CD8-positive, alpha-beta memory T cell (primary cell): ENCODE measurements at regions not wholly inside any gene's neighbourhood (a gene's known extent, or its start where the extent isn't known, plus 50 kb on each side); places are given as distances from the start of the nearest gene placed in this dataset.

Source experiments
- CTCF ChIA-PET: fragments of 350-600 bp; sonication (Branson Sonifier 250); formaldehyde crosslinking; loops from one replicate; lab custom pipeline; 2021; ENCODE audit warnings: antibody characterized with exemption; lab: Charles Lee
- POLR2A ChIA-PET: fragments of 350-600 bp; sonication (Branson Sonifier 250); formaldehyde crosslinking; loops from one replicate; lab custom pipeline; 2021; ENCODE audit warnings: antibody characterized with exemption; lab: Charles Lee
- DNase-seq, 5 donors: peaks; one replicate each; pipeline versions ENCODE4 v3.0.0 to v3.0.0-alpha.2; 2020 to 2022; ENCODE audit warnings: mixed read lengths in 1 of 5
- H3K27ac ChIP-seq: one replicate; pipeline ENCODE4 v1.7.0; 2013; ENCODE audit warnings: low read depth, mild to moderate bottlenecking, low read length, moderate library complexity
- H3K27me3 ChIP-seq: 2 replicates; pipeline ENCODE4 v1.7.0; 2013; ENCODE audit warnings: low read length, mild to moderate bottlenecking; ENCODE audit not compliant: insufficient read depth, poor library complexity, severe bottlenecking
- H3K36me3 ChIP-seq: 2 replicates; pipeline ENCODE4 v1.7.0; 2013; ENCODE audit warnings: mild to moderate bottlenecking, low read length, moderate library complexity; ENCODE audit not compliant: insufficient read depth
- H3K4me1 ChIP-seq: 2 replicates; pipeline ENCODE4 v1.7.0; 2013; ENCODE audit warnings: mild to moderate bottlenecking, low read length, moderate library complexity; ENCODE audit not compliant: insufficient read depth
- H3K4me3 ChIP-seq: 2 replicates; pipeline ENCODE4 v1.7.0; 2013; ENCODE audit warnings: mild to moderate bottlenecking, low read length
- H3K9me3 ChIP-seq: 2 replicates; pipeline ENCODE4 v1.7.0; 2013; ENCODE audit warnings: mild to moderate bottlenecking, low read length
- H3K27ac Mint-ChIP-seq, 8 donors: one replicate each; pipeline ENCODE4 v1.8.0; 2020 to 2021; ENCODE audit warnings: mixed read lengths in 8 of 8, mild to moderate bottlenecking in 6 of 8, inconsistent platforms in 3 of 8, moderate library complexity in 3 of 8
- H3K27me3 Mint-ChIP-seq, 2 donors: one replicate each; pipeline ENCODE4 v1.8.0; 2020 to 2021; ENCODE audit warnings: mixed read lengths in 2 of 2, mild to moderate bottlenecking in 1 of 2, moderate library complexity in 1 of 2
- H3K36me3 Mint-ChIP-seq, 3 donors: one replicate each; pipeline ENCODE4 v1.8.0; 2020 to 2021; ENCODE audit warnings: mixed read lengths in 3 of 3, inconsistent platforms in 1 of 3, mild to moderate bottlenecking in 1 of 3
- H3K4me1 Mint-ChIP-seq, 3 donors: one replicate each; pipeline ENCODE4 v1.8.0; 2020 to 2021; ENCODE audit warnings: mixed read lengths in 3 of 3, inconsistent platforms in 1 of 3, mild to moderate bottlenecking in 1 of 3
- H3K4me3 Mint-ChIP-seq, 7 donors: one replicate each; pipeline ENCODE4 v1.8.0; 2020 to 2021; ENCODE audit warnings: mixed read lengths in 7 of 7, mild to moderate bottlenecking in 6 of 7, moderate library complexity in 4 of 7, inconsistent platforms in 2 of 7
- H3K9me3 Mint-ChIP-seq, 5 donors: one replicate each; pipeline ENCODE4 v1.8.0; 2020 to 2022; ENCODE audit warnings: mixed read lengths in 5 of 5, mild to moderate bottlenecking in 3 of 5, moderate library complexity in 2 of 5, inconsistent platforms in 1 of 5

DNA sequence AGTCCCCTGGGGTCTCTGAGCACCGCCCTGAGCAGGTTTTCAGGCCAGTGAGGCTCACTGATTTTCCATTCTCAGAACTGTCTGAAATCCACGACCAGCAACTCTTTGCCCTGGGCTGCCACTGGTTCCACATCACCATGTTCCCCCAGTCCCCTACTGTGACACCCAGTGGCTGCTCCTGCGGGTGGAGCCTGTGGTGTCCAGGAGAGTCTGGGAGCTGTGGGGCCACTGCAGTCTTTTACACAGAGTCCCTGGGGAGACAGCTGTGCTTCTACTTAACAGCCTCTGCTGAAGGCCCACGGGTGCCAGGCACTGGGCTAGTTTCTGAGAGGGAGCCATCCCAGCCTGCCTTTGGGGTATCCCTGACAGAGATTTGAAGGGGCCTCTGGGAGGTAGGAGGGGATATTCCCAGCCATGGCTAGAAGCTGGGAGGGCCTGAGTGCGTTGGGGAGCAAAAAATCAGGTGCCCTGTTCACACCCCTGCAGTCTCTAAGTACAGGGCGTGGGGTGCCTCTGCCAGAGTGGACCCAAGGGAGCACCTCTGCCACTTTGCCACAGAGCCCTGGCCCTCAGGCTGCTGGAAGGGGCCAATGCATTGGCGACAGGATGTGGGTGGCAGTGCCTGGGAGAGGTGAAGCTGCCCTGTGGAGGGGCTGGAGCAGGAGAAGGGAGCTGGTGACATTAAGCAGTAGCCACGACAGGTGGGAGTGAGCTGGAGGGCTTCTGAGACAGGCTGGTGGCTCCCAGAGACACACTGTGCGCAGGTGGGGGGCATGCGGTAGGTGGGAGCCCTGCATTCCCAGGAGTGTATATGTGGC, 200.2 kb upstream of the ZNF536 start:
- H3K4me1 Mint-ChIP-seq = no peaks in the 10 kb centered on the region
- DNase-seq = no peak
- CTCF ChIA-PET = no interaction called here
- Histone ChIP-seq H3K4me3 (no peak overlapping the region), H3K36me3 (no peaks in the 10 kb centered on the region), H3K27me3 (no peaks in the 10 kb centered on the region), H3K27ac (no peak overlapping the region), H3K4me1 (no peaks in the 10 kb centered on the region), H3K9me3 (no peaks in the 10 kb centered on the region)
- POLR2A ChIA-PET = no interaction called here
- no peaks in the 10 kb centered on the region for H3K36me3 Mint-ChIP-seq
- no peak overlapping the region for H3K27ac Mint-ChIP-seq
- peaks cover 5 to 8% of the 10 kb centered on the region in 2 donors for H3K27me3 Mint-ChIP-seq
- H3K4me3 Mint-ChIP-seq = no peak overlapping the region
- H3K9me3 Mint-ChIP-seq = no peaks in the 10 kb centered on the region

DNA sequence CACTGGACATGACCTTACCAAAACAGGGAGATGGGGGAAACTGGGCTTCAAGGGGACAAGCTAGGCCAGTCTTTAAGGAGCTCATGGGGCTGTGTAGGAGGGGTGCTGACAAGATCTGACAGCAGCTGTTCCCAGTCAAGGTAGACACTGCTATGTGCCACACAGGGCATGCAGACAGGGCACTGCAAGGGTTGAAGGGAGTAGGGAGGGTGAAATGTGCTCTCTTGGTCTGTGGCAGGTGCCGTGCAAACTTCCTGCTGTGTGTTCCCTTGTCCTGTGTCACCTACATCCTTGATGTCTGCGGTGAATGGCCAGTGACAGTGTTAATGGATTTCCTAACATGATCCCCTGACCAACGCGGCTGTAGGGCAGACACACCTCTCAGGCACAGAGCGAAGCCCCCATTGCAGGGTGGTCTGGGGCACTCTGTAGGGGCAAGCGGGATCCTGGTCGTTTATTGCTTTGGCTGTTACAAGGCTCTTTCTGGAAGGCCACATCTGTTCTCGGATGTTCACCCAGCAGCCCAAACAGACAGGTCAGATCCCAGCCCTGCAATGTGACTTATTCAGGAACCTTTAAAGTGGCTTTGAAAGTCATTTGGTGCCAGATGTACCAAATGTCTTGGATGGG, 199.5 kb upstream of the ZNF536 start:
- DNase-seq = no peak
- no peaks in the 10 kb centered on the region for H3K4me1 ChIP-seq
- Mint-ChIP-seq H3K4me3 (no peak overlapping the region), H3K27ac (no peak overlapping the region), H3K36me3 (no peaks in the 10 kb centered on the region), H3K27me3 (peaks cover 6 to 14% of the 10 kb centered on the region in 2 donors), H3K9me3 (peaks cover 0 to 2% (median 0%) of the 10 kb centered on the region in 5 donors), H3K4me1 (no peaks in the 10 kb centered on the region)
- CTCF ChIA-PET = no interaction called here
- no peak overlapping the region for H3K4me3 ChIP-seq
- POLR2A ChIA-PET = no interaction called here
- no peaks in the 10 kb centered on the region for H3K27me3 ChIP-seq
- H3K9me3 ChIP-seq = no peaks in the 10 kb centered on the region
- H3K27ac ChIP-seq = no peak overlapping the region
- H3K36me3 ChIP-seq = no peaks in the 10 kb centered on the region

DNA sequence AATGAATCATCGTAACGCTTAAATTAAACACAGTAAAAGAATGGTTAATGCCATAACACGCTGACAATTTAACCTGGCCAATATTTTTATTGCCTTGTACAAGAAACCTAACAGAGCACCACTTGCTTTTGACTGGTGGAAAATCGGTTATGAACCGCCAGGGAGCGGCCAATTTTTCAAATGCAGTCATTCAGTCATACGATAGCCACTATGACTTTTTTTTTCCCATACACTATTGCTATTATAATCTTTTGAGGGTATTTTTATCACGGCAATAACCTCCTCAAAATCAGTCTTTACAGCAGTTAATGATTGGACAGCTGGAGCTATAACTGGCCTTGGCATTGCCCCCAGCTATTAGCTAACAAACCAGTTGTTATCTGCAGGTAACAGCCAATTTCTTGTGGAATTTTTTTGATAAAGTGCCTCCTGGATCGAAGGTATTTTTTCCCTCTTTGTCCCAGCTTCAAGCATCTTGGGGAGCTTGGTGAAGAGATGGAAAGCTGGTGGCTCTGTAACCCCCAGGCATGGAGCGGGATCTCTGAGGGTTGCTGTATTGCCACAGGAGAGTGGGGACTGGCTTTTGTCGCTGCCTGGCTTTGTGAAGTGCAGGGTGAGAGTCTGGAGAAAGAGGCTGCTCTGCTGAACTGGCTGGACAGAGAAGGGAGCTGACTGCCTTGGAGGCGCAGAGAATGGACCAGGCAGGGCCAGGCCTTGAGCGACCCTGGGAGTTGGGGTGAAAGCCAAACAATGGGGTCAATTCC, 198.4 kb upstream of the ZNF536 start:
- Histone ChIP-seq H3K4me1 (no peaks in the 10 kb centered on the region), H3K27me3 (no peaks in the 10 kb centered on the region), H3K4me3 (no peak overlapping the region), H3K36me3 (no peaks in the 10 kb centered on the region), H3K9me3 (no peaks in the 10 kb centered on the region), H3K27ac (no peak overlapping the region)
- H3K4me1 Mint-ChIP-seq = no peaks in the 10 kb centered on the region
- no peak overlapping the region for H3K4me3 Mint-ChIP-seq
- CTCF ChIA-PET = no interaction called here
- POLR2A ChIA-PET = no interaction called here
- no peaks in the 10 kb centered on the region for H3K36me3 Mint-ChIP-seq
- peaks cover 7 to 18% of the 10 kb centered on the region in 2 donors for H3K27me3 Mint-ChIP-seq
- no peak for DNase-seq
- no peak overlapping the region for H3K27ac Mint-ChIP-seq
- H3K9me3 Mint-ChIP-seq = peaks cover 0 to 2% (median 0%) of the 10 kb centered on the region in 5 donors

DNA sequence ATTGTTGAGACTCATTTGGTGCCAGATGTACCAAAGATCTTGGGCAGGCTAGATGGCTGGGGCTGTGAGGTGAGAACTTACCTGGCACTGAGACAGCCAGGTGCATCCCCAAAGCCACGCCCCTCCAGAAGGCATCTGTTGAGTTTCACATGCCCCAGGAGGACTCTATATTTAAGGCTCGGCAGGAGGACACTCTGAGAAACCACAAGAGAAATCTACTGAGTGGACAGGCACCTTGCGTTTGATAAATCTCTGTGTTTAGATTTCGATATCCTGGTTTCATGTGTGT, 197.9 kb upstream of the ZNF536 start:
- no peaks in the 10 kb centered on the region for H3K9me3 ChIP-seq
- DNase-seq = no peak
- Mint-ChIP-seq H3K27me3 (peaks cover 10 to 18% of the 10 kb centered on the region in 2 donors), H3K4me1 (no peaks in the 10 kb centered on the region), H3K9me3 (peaks cover 2 to 3% (median 2%) of the 10 kb centered on the region in 5 donors), H3K4me3 (no peak overlapping the region), H3K27ac (no peak overlapping the region), H3K36me3 (no peaks in the 10 kb centered on the region)
- no peak overlapping the region for H3K27ac ChIP-seq
- H3K36me3 ChIP-seq = no peaks in the 10 kb centered on the region
- POLR2A ChIA-PET = no interaction called here
- no peaks in the 10 kb centered on the region for H3K27me3 ChIP-seq
- no peak overlapping the region for H3K4me3 ChIP-seq
- CTCF ChIA-PET = no interaction called here
- H3K4me1 ChIP-seq = no peaks in the 10 kb centered on the region

DNA sequence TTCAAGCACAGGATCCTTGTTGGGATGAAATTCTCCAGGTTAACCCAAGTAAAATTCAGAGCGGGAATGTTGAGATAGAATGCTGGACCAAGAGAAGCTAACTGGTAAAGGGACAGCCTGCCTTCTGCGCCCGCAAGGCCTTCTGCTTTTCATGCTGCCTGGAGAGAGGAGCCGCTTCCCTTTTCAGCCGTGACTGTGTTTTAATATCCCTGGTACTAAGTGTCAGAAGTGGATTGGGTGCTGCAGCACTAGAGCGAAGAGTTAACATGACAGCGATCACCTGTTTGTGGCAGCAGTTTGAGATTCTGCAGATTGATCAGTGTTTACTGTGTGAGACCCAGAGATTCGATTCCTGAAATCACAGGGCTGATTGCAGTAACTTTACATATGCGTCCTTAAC, 197.4 kb upstream of the ZNF536 start:
- no peaks in the 10 kb centered on the region for H3K4me1 ChIP-seq
- Mint-ChIP-seq H3K36me3 (no peaks in the 10 kb centered on the region), H3K27me3 (peaks cover 10 to 18% of the 10 kb centered on the region in 2 donors), H3K4me1 (no peaks in the 10 kb centered on the region), H3K9me3 (peaks cover 2 to 8% (median 6%) of the 10 kb centered on the region in 5 donors), H3K27ac (no peak overlapping the region), H3K4me3 (no peak overlapping the region)
- DNase-seq = no peak
- H3K36me3 ChIP-seq = no peaks in the 10 kb centered on the region
- ChIA-PET CTCF (no interaction called here), POLR2A (no interaction called here)
- no peaks in the 10 kb centered on the region for H3K9me3 ChIP-seq
- H3K4me3 ChIP-seq = no peak overlapping the region
- no peaks in the 10 kb centered on the region for H3K27me3 ChIP-seq
- H3K27ac ChIP-seq = no peak overlapping the region

DNA sequence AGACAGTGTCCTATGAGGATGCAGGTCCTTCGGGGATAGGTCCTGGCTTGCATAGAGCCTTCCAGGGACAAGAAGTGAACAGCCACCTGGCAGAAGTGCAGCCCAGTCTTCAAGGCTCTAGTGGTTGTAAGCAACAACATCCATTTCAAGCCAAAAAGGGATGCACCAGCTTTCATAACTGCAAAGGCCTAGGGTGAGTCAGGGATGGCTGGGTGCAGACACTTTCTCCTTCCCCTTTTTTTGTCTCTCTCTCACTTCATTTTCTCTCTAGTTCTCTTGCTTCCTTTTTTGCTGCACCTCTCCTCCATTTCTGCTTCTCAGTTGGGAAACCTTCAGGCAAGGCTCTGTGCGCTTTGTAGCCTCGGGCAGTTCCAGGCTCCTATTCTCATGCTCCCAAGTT, 196.2 kb upstream of the ZNF536 start:
- DNase-seq = no peak
- Mint-ChIP-seq H3K36me3 (no peaks in the 10 kb centered on the region), H3K9me3 (peaks cover 8 to 18% (median 11%) of the 10 kb centered on the region in 5 donors), H3K27me3 (peaks cover 11 to 18% of the 10 kb centered on the region in 2 donors), H3K27ac (no peak overlapping the region), H3K4me3 (no peak overlapping the region), H3K4me1 (no peaks in the 10 kb centered on the region)
- Histone ChIP-seq H3K27me3 (no peaks in the 10 kb centered on the region), H3K27ac (no peak overlapping the region), H3K36me3 (no peaks in the 10 kb centered on the region), H3K9me3 (no peaks in the 10 kb centered on the region), H3K4me1 (no peaks in the 10 kb centered on the region), H3K4me3 (no peak overlapping the region)
- POLR2A ChIA-PET = no interaction called here
- CTCF ChIA-PET = no interaction called here

DNA sequence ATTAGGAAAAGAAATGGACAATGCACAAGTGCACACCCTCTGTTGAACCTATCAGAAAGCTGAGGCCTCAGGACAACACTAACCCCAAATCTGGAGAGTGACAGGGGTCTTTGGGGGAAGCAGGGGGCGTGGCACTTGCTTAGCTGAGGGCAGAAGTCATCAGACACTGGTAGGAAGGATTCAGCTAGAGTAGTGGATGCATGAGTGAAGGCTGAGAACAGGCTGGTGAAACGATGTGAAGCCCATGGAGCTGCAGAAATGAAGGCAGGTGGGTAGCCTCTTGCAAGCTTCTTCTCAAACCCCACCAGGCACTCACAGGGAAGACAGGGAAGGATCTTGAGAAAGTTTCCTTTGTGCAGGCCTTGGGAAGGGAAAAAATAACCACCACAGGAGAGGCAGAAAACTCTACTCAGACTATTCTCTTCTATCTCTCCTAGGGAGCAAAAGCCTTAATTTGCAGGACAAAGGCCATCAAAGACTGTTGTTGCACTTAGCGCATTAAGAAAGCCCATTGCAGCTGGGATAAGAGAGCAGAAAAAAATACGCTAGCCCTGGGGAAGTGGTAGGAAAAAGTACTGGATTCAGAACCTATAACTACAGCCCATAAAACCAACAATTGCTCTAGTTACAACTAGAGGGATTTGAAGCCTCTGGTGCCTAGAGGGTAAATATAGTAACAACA, 193.3 kb upstream of the ZNF536 start:
- Histone ChIP-seq H3K27ac (no peak overlapping the region), H3K27me3 (no peaks in the 10 kb centered on the region), H3K4me1 (no peaks in the 10 kb centered on the region), H3K36me3 (no peaks in the 10 kb centered on the region), H3K4me3 (no peak overlapping the region), H3K9me3 (no peaks in the 10 kb centered on the region)
- Mint-ChIP-seq H3K27me3 (peaks cover 9 to 18% of the 10 kb centered on the region in 2 donors), H3K36me3 (no peaks in the 10 kb centered on the region), H3K4me1 (no peaks in the 10 kb centered on the region), H3K27ac (no peak overlapping the region), H3K9me3 (peaks cover 29 to 37% (median 32%) of the 10 kb centered on the region in 5 donors), H3K4me3 (no peak overlapping the region)
- POLR2A ChIA-PET = no interaction called here
- CTCF ChIA-PET = no interaction called here
- DNase-seq = no peak

DNA sequence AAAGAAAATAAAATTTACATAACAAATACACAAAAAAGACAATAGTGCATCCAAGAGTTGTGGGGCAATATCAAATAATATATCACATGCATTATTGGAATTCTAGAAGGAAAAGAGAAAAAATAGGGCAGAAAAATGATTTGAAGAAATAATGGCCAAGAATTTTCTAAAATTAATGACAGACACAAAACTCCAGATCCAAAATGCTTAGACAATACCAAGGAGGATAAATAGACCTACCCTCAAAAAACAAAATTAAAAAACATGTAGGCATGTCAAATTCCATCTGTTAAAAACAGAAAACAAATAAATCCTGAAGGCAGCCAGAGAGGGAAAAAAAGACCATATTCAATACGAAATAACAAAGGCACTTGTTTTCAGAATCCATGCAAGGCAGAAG, 191.5 kb upstream of the ZNF536 start:
- H3K4me1 ChIP-seq = no peaks in the 10 kb centered on the region
- Mint-ChIP-seq H3K4me1 (no peaks in the 10 kb centered on the region), H3K27me3 (peaks cover 11 to 18% of the 10 kb centered on the region in 2 donors), H3K36me3 (no peaks in the 10 kb centered on the region), H3K9me3 (peaks cover 35 to 50% (median 43%) of the 10 kb centered on the region in 5 donors), H3K27ac (no peak overlapping the region), H3K4me3 (no peak overlapping the region)
- no peak for DNase-seq
- no peak overlapping the region for H3K4me3 ChIP-seq
- H3K36me3 ChIP-seq = no peaks in the 10 kb centered on the region
- ChIA-PET POLR2A (no interaction called here), CTCF (no interaction called here)
- no peaks in the 10 kb centered on the region for H3K9me3 ChIP-seq
- H3K27me3 ChIP-seq = no peaks in the 10 kb centered on the region
- H3K27ac ChIP-seq = no peak overlapping the region
